ENCODE measurements at regions not wholly inside any gene's neighbourhood (a gene's known extent, or its start where the extent isn't known, plus 50 kb on each side); places are given as distances from the start of the nearest gene placed in this dataset.

GRCh38 chr18:41465386-41465785 lies 489.6 kb upstream of the PIK3C3 start:
- Histone ChIP-seq H4K91ac (replicated peaks; ENCODE audit: insufficient read length, low read length) (no peak overlapping the region), H3K79me2 (ENCODE audit: control insufficient read depth in 1 of 2, insufficient read depth in 2 of 2, low read length in 2 of 2) (no peaks in the 10 kb centered on the region), H3K18ac (ENCODE audit: extremely low read depth, low read length) (no peak overlapping the region), H2BK120ac (replicated peaks; ENCODE audit: low read depth, low read length) (no peak overlapping the region), H3K4ac (replicated peaks; ENCODE audit: insufficient read length, low read depth, low read length) (no peak overlapping the region), H2BK15ac (ENCODE audit: low read length) (no peak overlapping the region), H3K14ac (ENCODE audit: insufficient read length) (no peak overlapping the region), H3K27ac (ENCODE audit: low read depth, low read length) (no peak overlapping the region), H3K4me3 (ENCODE audit: extremely low read depth in 1 of 4, insufficient read depth in 2 of 4, low read depth in 3 of 4, low read length in 4 of 4) (no peak overlapping the region), H2BK12ac (ENCODE audit: low read depth, low read length) (no peak overlapping the region), H4K8ac (ENCODE audit: extremely low read depth, insufficient read depth, low read length) (no peak overlapping the region), H3K56ac (replicated peaks; ENCODE audit: insufficient read length, low read depth, low read length) (no peak overlapping the region), H3K4me1 (replicated peaks in 1 of 4; ENCODE audit: control insufficient read depth in 3 of 4, insufficient read depth in 4 of 4, low read length in 3 of 4) (peaks cover 0 to 6% (median 4%) of the 10 kb centered on the region in 4 experiments; a peak in 3 of 7 replicates), H3K27me3 (replicated peaks in 1 of 4; ENCODE audit: control insufficient read depth in 3 of 4, extremely low read depth in 1 of 4, insufficient read depth in 3 of 4, low read length in 3 of 4) (no peaks in the 10 kb centered on the region), H2BK20ac (ENCODE audit: low read length) (no peak overlapping the region), H2AK5ac (ENCODE audit: low read depth, low read length) (no peak overlapping the region), H3K23me2 (ENCODE audit: low read depth, low read length) (no peaks in the 10 kb centered on the region), H4K5ac (ENCODE audit: insufficient read length, low read depth, low read length) (no peak overlapping the region), H3K36me3 (ENCODE audit: control insufficient read depth in 2 of 4, insufficient read depth in 4 of 4, low read length in 3 of 4) (no peaks in the 10 kb centered on the region), H2AFZ (ENCODE audit: low read length) (no peak overlapping the region), H3K79me1 (ENCODE audit: low read depth, low read length) (no peaks in the 10 kb centered on the region), H3K23ac (ENCODE audit: insufficient read length) (no peak overlapping the region), H4K20me1 (replicated peaks in 1 of 2; ENCODE audit: control insufficient read depth in 1 of 2, insufficient read depth in 2 of 2, low read length in 2 of 2) (no peaks in the 10 kb centered on the region), H2BK5ac (ENCODE audit: low read depth, low read length) (no peak overlapping the region), H3K4me2 (ENCODE audit: insufficient read depth in 1 of 2, low read depth in 2 of 2, low read length in 2 of 2) (no peak overlapping the region), H3K9ac (replicated peaks in 1 of 4; ENCODE audit: extremely low read depth in 1 of 4, low read depth in 3 of 4, low read length in 3 of 4) (no peak overlapping the region), H3K9me3 (ENCODE audit: insufficient read depth in 2 of 2, low read depth in 1 of 2, low read length in 1 of 2) (no peaks in the 10 kb centered on the region)
- ChIA-PET POLR2A (ENCODE audit: partially characterized antibody) (no interaction called here), CTCF (ENCODE audit: partially characterized antibody) (no interaction called here)
- FAIRE-seq (no peak), DNase-seq (ENCODE audit: low read depth in 1 of 2, low spot score in 2 of 2) (no peak)
- WGBS, 2 experiments (ENCODE audit: extremely low coverage in 1 of 2, insufficient coverage in 1 of 2, insufficient read length in 1 of 2, insufficient replicate concordance in 2 of 2, low coverage in 1 of 2, low lambda C conversion rate in 2 of 2, missing lambda C conversion rate in 1 of 2): 68% methylated on average over 2 of the region's 2 CpGs; no CpG with 5 or more reads in 1 of the 2 experiments
- no peak for TF ChIP-seq SP2 (IDR thresholded peaks at IDR 0.05; ENCODE audit: low read length)
- TF ChIP-seq FOSL1 (IDR thresholded peaks at IDR 0.05; ENCODE audit: insufficient read depth, low read depth, low read length): no peak
- no peak for TF ChIP-seq TEAD4 (IDR thresholded peaks at IDR 0.05; ENCODE audit: low read depth, low read length)
- TF ChIP-seq HDAC2 (IDR thresholded peaks at IDR 0.05; ENCODE audit: borderline replicate concordance in 1 of 2, low read depth in 2 of 2, low read length in 2 of 2): no peak
- TF ChIP-seq RFX5 (IDR thresholded peaks at IDR 0.05; ENCODE audit: borderline replicate concordance, low read depth, low read length): no peak
- no peak for TF ChIP-seq TAF1 (IDR thresholded peaks at IDR 0.05; ENCODE audit: low read depth, low read length)
- no peak for TF ChIP-seq BRCA1 (IDR thresholded peaks at IDR 0.05; ENCODE audit: low read depth, low read length)
- no peak for TF ChIP-seq MAFK (IDR thresholded peaks at IDR 0.05; ENCODE audit: low read depth, low read length)

All from H1 (cell line).